HG02642 (cell line): ENCODE measurements at regions not wholly inside any gene's neighbourhood (a gene's known extent, or its start where the extent isn't known, plus 50 kb on each side); places are given as distances from the start of the nearest gene placed in this dataset.
A peak's percentile ranks its signal among the peaks of the same experiment; 100 is the strongest.
"Not testable (repeated sequence)": the region's sequence is repeated elsewhere in the genome, so short reads cannot be mapped to it uniquely, and the experiment has no call there.

ENCODE experiments used
- ATAC-seq: cut with Tn5 transposase; IDR thresholded peaks from one replicate; pipeline ENCODE4 v1.9.1; 2021; ENCODE audit warnings: mild to moderate bottlenecking; ENCODE audit not compliant: unreplicated experiment, poor library complexity

- peak; percentile 67 for ATAC-seq
Measured at GRCh38 chr2:64865073-64865830, 123.9 kb upstream of the SLC1A4 start.

GRCh38 chr2:64865831-64866345, 123.3 kb upstream of the SLC1A4 start:
- no peak for ATAC-seq

GRCh38 chr2:64866797-64867196, 122.4 kb upstream of the SLC1A4 start:
- ATAC-seq, result no peak

DNA sequence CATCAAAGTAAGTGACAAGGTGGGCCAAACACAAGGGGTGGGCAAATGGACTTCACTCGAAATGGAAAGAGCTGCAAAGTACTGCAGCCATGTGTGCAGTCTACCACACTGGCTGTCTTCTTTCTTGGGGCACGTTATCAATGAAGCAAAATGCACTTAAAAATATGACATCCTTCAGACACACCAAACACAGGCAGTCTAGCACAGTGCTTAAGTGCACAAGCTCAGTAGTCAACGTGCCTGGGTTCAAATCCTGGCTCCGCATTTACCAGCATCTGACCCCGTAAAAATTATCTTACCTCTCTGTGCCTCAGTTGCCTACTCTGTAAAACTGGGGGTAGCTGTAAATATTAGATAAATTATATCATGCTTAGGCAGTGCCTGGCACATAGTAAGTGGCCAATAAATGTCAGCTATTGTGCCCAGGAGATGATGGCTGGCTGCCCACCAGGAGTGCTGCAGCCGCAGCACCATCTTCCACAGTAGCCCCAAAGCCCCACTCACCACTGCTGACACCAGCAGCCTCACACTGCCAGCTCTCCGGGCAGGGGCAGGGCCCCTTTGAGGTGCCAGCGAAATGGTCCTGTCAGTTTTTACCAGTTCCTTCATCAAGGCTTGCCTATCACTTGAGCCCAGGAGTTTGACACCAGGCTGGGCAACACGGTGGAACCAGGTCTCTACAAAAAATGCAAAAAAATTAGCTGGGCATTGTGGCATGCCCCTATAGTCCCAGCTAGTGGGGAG, 121.8 kb upstream of the SLC1A4 start:
- no peak for ATAC-seq

GRCh38 chr2:64869126-64869525, 120.1 kb upstream of the SLC1A4 start:
- no peak for ATAC-seq

DNA sequence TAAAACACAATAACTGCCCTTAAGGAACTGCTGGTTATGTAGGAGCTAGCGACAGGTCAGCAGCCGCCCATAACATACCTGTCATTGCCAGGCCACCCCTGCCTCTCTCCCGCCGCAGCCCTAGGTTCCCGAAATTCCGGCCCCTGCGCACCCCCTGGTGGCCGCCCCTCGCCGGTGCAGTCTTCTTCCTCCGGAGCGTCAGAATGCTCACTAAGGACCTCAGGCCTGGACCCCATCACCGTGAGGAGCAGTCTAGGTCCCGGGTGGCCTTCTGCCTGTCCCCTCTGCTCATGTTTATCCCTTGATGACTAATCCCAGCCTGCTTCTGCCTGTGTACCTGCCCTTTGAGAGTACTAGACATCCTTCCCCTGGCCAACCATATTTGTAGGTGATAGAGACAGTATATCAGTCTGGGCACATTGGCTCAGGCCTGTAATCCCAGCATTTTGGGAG, 115.7 kb upstream of the SLC1A4 start:
- peak; percentile 93 for ATAC-seq

- no peak for ATAC-seq
Measured at GRCh38 chr2:64874593-64874992, 114.6 kb upstream of the SLC1A4 start.

GRCh38 chr2:64875368-64875767, 113.8 kb upstream of the SLC1A4 start:
- ATAC-seq, result no peak

GRCh38 chr2:64876137-64876647, 113.0 kb upstream of the SLC1A4 start:
- ATAC-seq, result no peak

DNA sequence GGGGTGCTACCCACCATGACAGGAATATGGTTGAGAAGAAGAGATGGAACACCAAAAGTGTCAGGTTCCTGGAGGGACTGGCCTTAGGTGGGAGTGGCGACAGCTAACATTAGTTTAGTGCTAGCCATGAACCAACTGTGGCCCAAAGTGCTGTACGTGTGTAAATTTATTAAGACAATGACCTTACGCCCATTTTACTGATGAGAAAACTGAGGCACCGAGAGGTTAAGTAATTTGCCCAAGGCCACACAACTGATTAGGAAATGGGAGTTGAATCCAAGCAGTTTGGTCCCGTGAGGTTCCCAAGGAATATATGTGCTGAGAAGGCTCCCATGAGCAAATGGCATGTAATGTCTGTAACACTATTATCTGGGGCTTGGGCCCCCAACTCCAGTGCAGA, 109.5 kb upstream of the SLC1A4 start:
- ATAC-seq, result no peak

DNA sequence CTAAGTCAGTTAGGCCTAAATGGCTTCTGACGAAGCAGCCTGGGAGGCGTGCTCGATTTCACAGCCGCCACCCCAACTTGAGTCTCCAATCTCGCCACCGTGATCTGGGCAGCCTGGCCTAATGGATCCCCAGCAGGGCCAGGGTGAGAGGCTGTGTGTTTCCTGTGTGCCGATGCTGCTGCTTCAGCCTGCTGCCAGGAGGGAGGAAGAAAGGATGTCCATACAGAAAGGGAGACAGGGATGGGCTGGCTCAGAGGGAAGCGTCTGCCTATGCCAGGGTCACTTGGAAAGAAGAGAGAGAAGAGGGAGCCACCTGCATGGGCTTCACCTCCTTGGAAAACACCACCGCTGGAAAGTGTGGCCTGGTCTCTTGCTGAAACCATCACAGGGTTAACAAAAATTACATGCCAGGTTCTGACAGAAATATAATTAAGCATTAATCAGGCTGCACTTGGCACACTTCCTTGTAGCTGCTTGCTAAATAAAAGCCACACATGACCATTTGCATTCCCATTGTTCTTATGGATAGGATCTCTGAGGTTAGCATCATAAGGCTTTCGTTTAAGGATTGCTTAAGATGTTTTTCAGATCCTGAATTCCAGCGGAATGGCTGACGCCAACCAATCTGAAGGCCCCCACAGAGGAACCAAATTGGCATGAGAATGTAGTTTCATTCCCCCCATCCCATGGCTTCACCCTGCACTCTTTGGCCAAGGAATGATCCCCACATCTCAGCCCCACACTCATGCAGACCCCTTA, 108.8 kb upstream of the SLC1A4 start:
- ATAC-seq, result no peak

DNA sequence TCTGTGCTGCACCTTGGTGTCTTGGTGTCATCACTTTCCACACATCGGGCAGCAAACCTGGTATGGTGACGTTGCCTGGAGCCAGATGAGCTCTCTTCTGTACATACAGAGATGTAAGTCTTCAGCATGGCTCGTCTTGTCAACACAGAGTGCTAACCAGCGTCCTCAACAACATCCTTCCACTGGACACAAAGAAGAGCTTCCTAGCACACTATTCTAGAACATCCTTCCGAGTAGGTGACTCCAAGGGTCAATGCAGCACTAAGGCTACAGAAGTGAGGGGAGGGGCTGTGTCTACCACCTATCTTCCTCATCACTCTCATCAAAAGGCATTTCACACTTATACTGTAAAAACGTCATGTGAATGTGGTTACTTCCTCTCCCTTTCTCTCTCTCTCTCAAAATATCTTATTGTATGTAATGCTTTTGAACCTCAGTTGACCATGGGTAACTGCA, 108.1 kb upstream of the SLC1A4 start:
- ATAC-seq, result no peak

DNA sequence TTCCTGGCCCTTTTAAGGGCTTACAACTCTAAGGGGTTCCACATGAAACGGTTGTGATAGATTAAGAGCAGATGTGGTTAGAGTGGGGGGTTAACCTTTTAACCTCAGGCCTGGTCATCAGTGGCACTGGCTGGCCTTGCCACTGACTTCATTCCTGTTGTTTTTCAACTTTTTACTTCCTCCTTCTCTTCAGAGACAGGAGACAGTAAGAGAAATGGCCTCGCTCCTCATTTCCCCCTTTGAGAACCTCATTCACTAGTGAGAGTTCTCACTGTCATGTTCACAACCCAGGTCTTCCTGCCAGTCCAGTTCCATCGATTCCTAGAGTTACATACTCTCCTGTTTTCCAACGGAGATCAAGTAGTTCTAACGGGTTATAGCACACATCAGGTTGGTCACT, 101.6 kb upstream of the SLC1A4 start:
- no peak for ATAC-seq

- ATAC-seq, result no peak
Measured at GRCh38 chr2:64888591-64889309, 100.4 kb upstream of the SLC1A4 start.

- no peak for ATAC-seq
Measured at GRCh38 chr2:64889803-64890202, 99.4 kb upstream of the SLC1A4 start.

DNA sequence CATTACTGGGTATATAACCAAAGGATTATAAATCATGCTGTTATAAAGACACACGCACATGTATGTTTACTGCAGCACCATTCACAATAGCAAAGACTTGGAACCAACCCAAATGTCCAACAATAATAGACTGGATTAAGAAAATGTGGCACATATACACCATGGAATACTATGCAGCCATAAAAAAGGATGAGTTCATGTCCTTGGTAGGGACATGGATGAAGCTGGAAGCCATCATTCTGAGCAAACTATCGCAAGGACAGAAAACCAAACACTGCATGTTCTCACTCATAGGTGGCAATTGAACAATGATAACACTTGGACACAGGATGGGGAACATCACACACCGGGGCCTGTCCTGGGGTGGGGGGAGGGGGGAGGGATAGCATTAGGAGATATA, 92.6 kb upstream of the SLC1A4 start:
- ATAC-seq, result not testable (repeated sequence)

GRCh38 chr2:64899081-64899865, 89.9 kb upstream of the SLC1A4 start:
- ATAC-seq, result no peak

DNA sequence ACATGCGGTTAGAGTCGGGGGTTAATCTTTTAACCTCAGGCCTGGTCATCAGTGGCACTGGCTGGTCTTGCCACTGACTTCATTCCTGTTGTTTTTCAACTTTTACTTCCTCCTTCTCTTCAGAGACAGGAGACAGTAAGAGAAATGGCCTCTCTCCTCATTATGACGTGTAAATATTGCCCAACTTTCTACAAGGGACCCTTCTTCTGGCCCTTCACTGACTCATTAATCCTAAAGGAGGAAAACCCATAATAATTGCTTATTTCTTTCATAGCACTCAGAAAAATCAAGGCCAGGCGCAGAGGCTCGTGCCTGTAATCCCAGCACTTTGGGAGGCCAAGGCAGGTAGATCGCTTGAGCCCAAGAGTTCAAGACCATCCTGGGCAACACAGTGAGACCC, 89.3 kb upstream of the SLC1A4 start:
- ATAC-seq, result not testable (repeated sequence)
